GM04504 (cell line): ENCODE measurements at regions not wholly inside any gene's neighbourhood (a gene's known extent, or its start where the extent isn't known, plus 50 kb on each side); places are given as distances from the start of the nearest gene placed in this dataset.
"Not testable (repeated sequence)": the region's sequence is repeated elsewhere in the genome, so short reads cannot be mapped to it uniquely, and the experiment has no call there.

Experiments
- DNase-seq: peaks from one replicate; pipeline ENCODE4 v3.0.0-alpha.2; 2012; ENCODE audit warnings: low read depth

GRCh38 chr12:27863839-27864238 is 83.8 kb upstream of the MANSC4 start:
- no peak for DNase-seq

DNA sequence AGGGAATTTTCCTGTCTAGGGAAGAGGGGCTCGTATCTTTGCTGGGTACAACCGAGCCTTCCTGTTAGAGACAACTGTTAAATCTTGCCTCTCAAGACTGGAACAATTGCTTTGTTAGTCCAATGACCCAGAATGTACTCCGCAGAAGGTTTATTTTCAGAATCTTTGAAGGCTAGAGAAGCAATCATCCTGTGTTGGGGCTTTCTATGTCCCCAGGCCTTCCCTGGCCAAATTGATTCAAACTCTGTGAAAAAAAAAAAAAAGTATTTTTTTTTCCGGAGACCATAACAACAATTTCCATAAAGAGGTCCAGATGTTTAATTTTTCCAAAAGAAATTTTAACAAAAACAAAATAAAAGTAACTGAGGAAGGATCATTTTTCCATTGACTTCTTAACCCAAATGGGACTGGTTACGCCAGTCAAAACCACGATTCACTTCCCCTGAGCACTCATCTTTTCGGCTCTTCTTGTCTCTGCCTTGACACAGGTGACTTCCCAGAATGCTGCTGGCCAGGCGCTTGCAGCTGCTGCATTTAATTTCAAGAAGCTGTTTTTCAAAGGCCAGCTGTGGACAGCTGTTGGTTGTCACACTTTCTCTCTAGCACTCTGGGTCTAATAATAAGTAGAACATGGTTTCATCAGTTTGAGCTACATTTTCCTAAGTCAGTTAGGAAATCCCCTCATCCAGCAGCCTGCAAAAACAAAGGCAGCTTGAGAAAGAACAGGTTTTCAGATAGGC is 81.6 kb upstream of the MANSC4 start:
- DNase-seq = no peak

GRCh38 chr12:27859648-27860047 is 79.6 kb upstream of the MANSC4 start:
- DNase-seq = no peak

GRCh38 chr12:27857006-27857405 is 77.0 kb upstream of the MANSC4 start:
- not testable (repeated sequence) for DNase-seq

DNA sequence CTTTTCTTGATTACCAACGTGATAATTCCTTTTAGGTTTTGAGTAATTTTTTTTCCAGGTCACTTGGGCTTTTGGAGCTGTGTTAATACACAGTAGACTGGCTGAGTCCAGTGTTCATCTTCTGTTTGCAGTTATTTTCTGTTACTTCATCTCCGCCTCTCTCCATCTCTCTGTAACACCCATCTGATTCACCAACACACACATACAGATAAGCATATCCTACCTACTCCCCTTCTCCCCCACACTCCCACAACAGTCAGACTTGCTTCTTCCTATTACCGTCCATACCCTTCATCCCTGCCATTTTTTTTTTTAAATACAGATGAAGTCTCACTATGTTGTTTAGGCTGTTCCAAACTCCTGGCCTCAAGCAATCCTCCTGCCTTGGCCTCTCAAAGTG is 72.7 kb upstream of the MANSC4 start:
- no peak for DNase-seq
